K562 (cell line): ENCODE measurements at regions not wholly inside any gene's neighbourhood (a gene's known extent, or its start where the extent isn't known, plus 50 kb on each side); places are given as distances from the start of the nearest gene placed in this dataset.

ENCODE experiments used
- ATF6 ChIP-seq: sonication (generic); formaldehyde crosslinking; IDR thresholded peaks from 2 replicates; pipeline ENCODE4 v1.4.0; 2020; ENCODE audit warnings: mild to moderate bottlenecking, missing genetic modification reagents
- BRF2 ChIP-seq: IDR thresholded peaks from 3 replicates; pipeline ENCODE4 v1.6.1; 2011; ENCODE audit warnings: borderline replicate concordance, mild to moderate bottlenecking; ENCODE audit not compliant: insufficient read length, insufficient read depth
- CREB1 ChIP-seq, 2 experiments: sonication (generic) in 1 of 2; formaldehyde crosslinking in 1 of 2; IDR thresholded peaks; 2 replicates each; pipeline versions ENCODE4 v1.6.1 to v1.8.0; 2012 to 2022; ENCODE audit warnings: inconsistent platforms in 1 of 2, mild to moderate bottlenecking in 1 of 2, missing genetic modification reagents in 1 of 2, moderate library complexity in 1 of 2
- CTCF ChIP-seq, 3 experiments: IDR thresholded peaks in 2 of 3; conservative IDR thresholded peaks in 1 of 3; 2 replicates each; pipeline ENCODE4 v1.5.1; 2011 to 2012; ENCODE audit warnings: low read length in 3 of 3, mild to moderate bottlenecking in 3 of 3, control low read depth in 2 of 3, improper control_type of control experiment in 1 of 3, inconsistent platforms in 1 of 3, low read depth in 1 of 3, mixed read lengths in 1 of 3, moderate library complexity in 1 of 3; ENCODE audit not compliant: insufficient read depth in 2 of 3
- RBBP5 ChIP-seq: fragments of 200-600 bp; sonication (generic); IDR thresholded peaks from 2 replicates; pipeline ENCODE4 v1.6.1; 2012; ENCODE audit warnings: borderline replicate concordance, mild to moderate bottlenecking, low read length, control low read depth, inconsistent platforms; ENCODE audit not compliant: insufficient read depth, poor library complexity, severe bottlenecking
- SETDB1 ChIP-seq: IDR thresholded peaks from one replicate; pipeline ENCODE4 v1.6.1; 2012; ENCODE audit warnings: low read length, control low read depth, inconsistent platforms
- SP1 ChIP-seq: sonication (generic); formaldehyde crosslinking; IDR thresholded peaks from 2 replicates; pipeline ENCODE4 v1.8.1; 2022; ENCODE audit warnings: mild to moderate bottlenecking, missing genetic modification reagents
- SP2 ChIP-seq: IDR thresholded peaks from 2 replicates; pipeline ENCODE4 v1.6.1; 2011; ENCODE audit warnings: mild to moderate bottlenecking, low read depth, low read length, moderate library complexity; ENCODE audit not compliant: poor library complexity, severe bottlenecking; ENCODE audit errors: extremely low read depth
- TCF7L2 ChIP-seq: fragments of 150-350 bp; IDR thresholded peaks from 2 replicates; pipeline ENCODE4 v1.6.1; 2016; ENCODE audit warnings: low read depth, mild to moderate bottlenecking, low read length, moderate library complexity
- U2AF1 ChIP-seq: fragments of 200-400 bp; formaldehyde crosslinking; optimal IDR thresholded peaks from 2 replicates; pipeline ENCODE3; 2017; ENCODE audit warnings: mild to moderate bottlenecking, low read depth, low read length, moderate library complexity
- ZNF609 ChIP-seq: sonication (generic); formaldehyde crosslinking; IDR thresholded peaks from 2 replicates; pipeline ENCODE4 v1.8.1; 2023; ENCODE audit warnings: missing genetic modification reagents, mild to moderate bottlenecking, borderline replicate concordance
- ZNF707 ChIP-seq: fragments of 250-450 bp; sonication (Bioruptor Pico); conservative IDR thresholded peaks from 2 replicates; pipeline ENCODE4 v1.8.0; 2022; ENCODE audit warnings: inconsistent platforms, mild to moderate bottlenecking, moderate library complexity

GRCh38 chr1:168801032-168801745 is 72.2 kb upstream of the DPT start:
- no peak for TF ChIP-seq BRF2
- no peak for TF ChIP-seq ZNF707 (CRISPR knock-in tag)
- no peak for TF ChIP-seq SP2
- no peak for TF ChIP-seq SETDB1
- no peak for TF ChIP-seq TCF7L2
- TF ChIP-seq SP1 (CRISPR knock-in tag), result no peak
- no peak for TF ChIP-seq U2AF1
- no peak for TF ChIP-seq ZNF609 (CRISPR knock-in tag)
- no peak for TF ChIP-seq CTCF (IDR thresholded peaks at IDR 0.05 in 2 of 3, conservative IDR thresholded peaks at IDR 0.05 in 1 of 3; ENCODE audit: insufficient read depth in 2 of 3, low read depth in 1 of 3, low read length in 3 of 3)
- TF ChIP-seq CREB1 (IDR thresholded peaks at IDR 0.05), result no peak
- no peak for TF ChIP-seq CREB1 (CRISPR knock-in tag; IDR thresholded peaks at IDR 0.05)
- no peak for TF ChIP-seq ATF6 (CRISPR knock-in tag)
- no peak for TF ChIP-seq RBBP5
